ENCODE measurements at regions not wholly inside any gene's neighbourhood (a gene's known extent, or its start where the extent isn't known, plus 50 kb on each side); places are given as distances from the start of the nearest gene placed in this dataset.

DNA sequence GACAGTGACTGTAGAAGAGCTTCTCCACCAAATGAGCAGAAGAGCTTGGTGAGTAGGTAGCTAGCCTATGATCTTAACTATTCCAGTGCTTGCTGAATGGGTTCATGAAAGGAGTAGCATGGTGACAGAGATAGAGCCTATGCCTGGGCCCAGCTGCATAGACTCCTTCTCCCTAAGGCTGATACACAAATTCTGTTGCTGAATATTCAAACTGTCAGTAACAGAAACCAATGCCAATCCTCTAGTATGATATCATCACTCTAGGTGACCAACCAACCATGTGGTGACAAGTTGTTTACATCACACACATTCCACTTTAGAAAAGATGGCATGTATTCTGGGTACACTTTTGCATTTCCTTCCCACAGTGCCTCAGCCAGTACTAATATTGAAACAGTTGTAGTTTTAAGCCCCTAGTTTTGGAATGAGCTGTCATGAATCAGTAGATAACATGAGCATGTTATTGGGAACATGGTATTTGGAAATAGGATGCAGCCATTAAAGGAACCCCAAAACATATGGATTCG is 103.4 kb upstream of the GRXCR1 start:
- TF ChIP-seq, protein P1, sequence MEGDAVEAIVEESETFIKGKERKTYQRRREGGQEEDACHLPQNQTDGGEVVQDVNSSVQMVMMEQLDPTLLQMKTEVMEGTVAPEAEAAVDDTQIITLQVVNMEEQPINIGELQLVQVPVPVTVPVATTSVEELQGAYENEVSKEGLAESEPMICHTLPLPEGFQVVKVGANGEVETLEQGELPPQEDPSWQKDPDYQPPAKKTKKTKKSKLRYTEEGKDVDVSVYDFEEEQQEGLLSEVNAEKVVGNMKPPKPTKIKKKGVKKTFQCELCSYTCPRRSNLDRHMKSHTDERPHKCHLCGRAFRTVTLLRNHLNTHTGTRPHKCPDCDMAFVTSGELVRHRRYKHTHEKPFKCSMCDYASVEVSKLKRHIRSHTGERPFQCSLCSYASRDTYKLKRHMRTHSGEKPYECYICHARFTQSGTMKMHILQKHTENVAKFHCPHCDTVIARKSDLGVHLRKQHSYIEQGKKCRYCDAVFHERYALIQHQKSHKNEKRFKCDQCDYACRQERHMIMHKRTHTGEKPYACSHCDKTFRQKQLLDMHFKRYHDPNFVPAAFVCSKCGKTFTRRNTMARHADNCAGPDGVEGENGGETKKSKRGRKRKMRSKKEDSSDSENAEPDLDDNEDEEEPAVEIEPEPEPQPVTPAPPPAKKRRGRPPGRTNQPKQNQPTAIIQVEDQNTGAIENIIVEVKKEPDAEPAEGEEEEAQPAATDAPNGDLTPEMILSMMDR (IDR thresholded peaks at IDR 0.05; ENCODE audit: poor library complexity, severe bottlenecking) = no peak
- no peak for TF ChIP-seq EP300 (conservative IDR thresholded peaks at IDR 0.05; ENCODE audit: poor library complexity, severe bottlenecking)
- TF ChIP-seq POLR2AphosphoS5 (IDR thresholded peaks at IDR 0.05) = no peak
